Esophagus muscularis mucosa (tissue), 4 donors: ENCODE measurements at regions not wholly inside any gene's neighbourhood (a gene's known extent, or its start where the extent isn't known, plus 50 kb on each side); places are given as distances from the start of the nearest gene placed in this dataset.

ENCODE experiments used
- DNase-seq: peaks from one replicate; pipeline ENCODE4 v3.0.0-alpha.2; 2017; ENCODE audit errors: extremely low spot score
- H3K27ac ChIP-seq, 4 donors: fragments of 200-600 bp; sonication (generic); replicated peaks in 1 of 4; 1 replicate in 3 of 4; 2 replicates in 1 of 4; pipeline ENCODE4 v1.5.1; 2016 to 2019; ENCODE audit warnings: mild to moderate bottlenecking in 1 of 4
- H3K27me3 ChIP-seq, 4 donors: fragments of 200-600 bp; sonication (generic); one replicate each; pipeline versions ENCODE4 v1.5.1 to v1.6.0; 2016 to 2019
- H3K36me3 ChIP-seq, 4 donors: fragments of 200-600 bp; sonication (generic); one replicate each; pipeline ENCODE4 v1.5.1; 2016 to 2019
- H3K4me1 ChIP-seq, 4 donors: fragments of 200-600 bp; sonication (generic); one replicate each; pipeline ENCODE4 v1.5.1; 2016 to 2019
- H3K4me3 ChIP-seq, 4 donors: fragments of 200-600 bp; sonication (generic); 1 replicate in 2 of 4; 2 replicates in 2 of 4; pipeline ENCODE4 v1.5.1; 2016 to 2019; ENCODE audit warnings: mild to moderate bottlenecking in 4 of 4, moderate library complexity in 1 of 4
- H3K9me3 ChIP-seq, 4 donors: fragments of 200-600 bp; sonication (generic); 1 replicate in 3 of 4; 2 replicates in 1 of 4; pipeline ENCODE4 v1.5.1; 2016 to 2019
- EP300 ChIP-seq: sonication (generic); formaldehyde crosslinking; IDR thresholded peaks from one replicate; pipeline ENCODE4 v1.6.1; 2017; ENCODE audit warnings: antibody characterized with exemption
- POLR2A ChIP-seq: fragments of 450-650 bp; IDR thresholded peaks from one replicate; pipeline ENCODE4 v1.6.1; 2017; ENCODE audit warnings: antibody characterized with exemption, moderate library complexity, mild to moderate bottlenecking, low read depth
- POLR2AphosphoS5 ChIP-seq, 2 donors: sonication (generic); formaldehyde crosslinking; IDR thresholded peaks; one replicate each; pipeline ENCODE4 v1.6.1; 2017; ENCODE audit warnings: antibody characterized with exemption in 2 of 2
- WGBS: methylation state at CpG from one replicate; pipeline ENCODE4 v1.1.5; 2018; 5-methylcytosine and 5-hydroxymethylcytosine counted together
- intact Hi-C: fragments of 100-400 bp; cut with DNase I; formaldehyde crosslinking; loops from one replicate; pipeline ENCODE4 v1.15.1; 2023
- TF ChIP-seq, protein P1 (sequence below), 3 experiments: fragments of 200-600 bp in 2 of 3; fragments of 450-650 bp in 1 of 3; sonication (generic) in 2 of 3; IDR thresholded peaks; one replicate each; pipeline ENCODE4 v1.5.1; 2017 to 2019; ENCODE audit warnings: antibody characterized with exemption in 3 of 3, mild to moderate bottlenecking in 2 of 3, moderate library complexity in 1 of 3

DNA sequence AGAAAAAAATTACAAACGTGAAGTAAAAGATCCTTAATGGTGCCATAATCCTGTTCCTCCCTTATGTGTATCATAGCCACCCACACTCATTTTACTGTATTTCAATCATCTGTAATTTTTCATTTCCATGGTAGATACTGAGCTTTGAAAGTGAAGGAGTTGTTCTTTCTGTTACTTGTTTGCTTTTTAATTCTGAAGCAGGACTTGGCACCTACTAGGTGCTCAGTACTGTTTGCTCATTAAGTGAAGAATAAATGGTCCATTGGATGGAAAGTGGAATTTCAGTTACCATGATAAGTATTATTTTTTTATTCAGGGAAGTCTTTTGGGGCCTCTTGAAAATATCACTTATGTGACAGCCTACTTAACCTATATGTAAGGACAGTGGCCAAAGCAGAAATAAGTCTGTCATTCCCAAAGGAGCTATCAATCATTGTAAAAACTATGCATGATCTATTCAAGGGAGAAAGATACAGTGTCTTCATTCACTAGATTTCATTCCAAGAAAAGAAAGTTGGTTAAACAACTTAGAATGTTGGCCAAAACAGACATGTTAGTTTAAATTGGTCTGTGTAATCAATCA lies 1244.4 kb upstream of the SEL1L start:
- Histone ChIP-seq H3K9me3 (no peaks in the 10 kb centered on the region), H3K27ac (no peak overlapping the region), H3K27me3 (no peaks in the 10 kb centered on the region), H3K4me1 (no peaks in the 10 kb centered on the region), H3K36me3 (no peaks in the 10 kb centered on the region), H3K4me3 (no peak overlapping the region)
- TF ChIP-seq POLR2AphosphoS5 (IDR thresholded peaks at IDR 0.05) (no peak), POLR2A (no peak), EP300 (no peak)
- TF ChIP-seq, protein P1, sequence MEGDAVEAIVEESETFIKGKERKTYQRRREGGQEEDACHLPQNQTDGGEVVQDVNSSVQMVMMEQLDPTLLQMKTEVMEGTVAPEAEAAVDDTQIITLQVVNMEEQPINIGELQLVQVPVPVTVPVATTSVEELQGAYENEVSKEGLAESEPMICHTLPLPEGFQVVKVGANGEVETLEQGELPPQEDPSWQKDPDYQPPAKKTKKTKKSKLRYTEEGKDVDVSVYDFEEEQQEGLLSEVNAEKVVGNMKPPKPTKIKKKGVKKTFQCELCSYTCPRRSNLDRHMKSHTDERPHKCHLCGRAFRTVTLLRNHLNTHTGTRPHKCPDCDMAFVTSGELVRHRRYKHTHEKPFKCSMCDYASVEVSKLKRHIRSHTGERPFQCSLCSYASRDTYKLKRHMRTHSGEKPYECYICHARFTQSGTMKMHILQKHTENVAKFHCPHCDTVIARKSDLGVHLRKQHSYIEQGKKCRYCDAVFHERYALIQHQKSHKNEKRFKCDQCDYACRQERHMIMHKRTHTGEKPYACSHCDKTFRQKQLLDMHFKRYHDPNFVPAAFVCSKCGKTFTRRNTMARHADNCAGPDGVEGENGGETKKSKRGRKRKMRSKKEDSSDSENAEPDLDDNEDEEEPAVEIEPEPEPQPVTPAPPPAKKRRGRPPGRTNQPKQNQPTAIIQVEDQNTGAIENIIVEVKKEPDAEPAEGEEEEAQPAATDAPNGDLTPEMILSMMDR (IDR thresholded peaks at IDR 0.05), result no peak
- DNase-seq, result no peak
- WGBS, result 33% methylated on average over 1 of the region's 1 CpG
- intact Hi-C loops, result no loop called here

DNA sequence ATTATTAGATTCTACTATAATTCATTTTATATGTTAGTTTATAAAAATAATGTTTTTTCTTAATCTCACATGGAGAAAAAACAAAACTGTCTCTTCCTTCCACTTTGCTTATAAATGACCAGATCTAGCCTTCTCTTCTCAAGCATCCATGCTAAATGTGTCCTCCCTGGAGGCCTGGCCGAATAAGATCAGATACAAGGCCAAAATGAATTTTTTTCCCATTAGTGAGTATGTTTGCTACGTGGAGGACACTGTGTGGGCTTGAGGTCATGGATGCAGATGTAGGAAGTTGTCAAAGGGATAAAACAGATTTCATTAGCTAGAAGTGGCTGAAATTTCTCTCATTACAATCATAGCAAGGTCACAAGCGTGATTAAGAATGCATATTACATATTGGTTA lies 1244.9 kb upstream of the SEL1L start:
- TF ChIP-seq POLR2AphosphoS5 (IDR thresholded peaks at IDR 0.05), result no peak
- TF ChIP-seq, protein P1 (IDR thresholded peaks at IDR 0.05), result no peak
- TF ChIP-seq EP300, result no peak
- TF ChIP-seq POLR2A, result no peak
- Histone ChIP-seq H3K9me3 (no peaks in the 10 kb centered on the region), H3K27me3 (no peaks in the 10 kb centered on the region), H3K4me3 (no peak overlapping the region), H3K27ac (no peak overlapping the region), H3K4me1 (no peaks in the 10 kb centered on the region), H3K36me3 (no peaks in the 10 kb centered on the region)
- intact Hi-C loops, result no loop called here
- DNase-seq, result no peak
- WGBS, result 66% methylated on average over 3 of the region's 3 CpGs

DNA sequence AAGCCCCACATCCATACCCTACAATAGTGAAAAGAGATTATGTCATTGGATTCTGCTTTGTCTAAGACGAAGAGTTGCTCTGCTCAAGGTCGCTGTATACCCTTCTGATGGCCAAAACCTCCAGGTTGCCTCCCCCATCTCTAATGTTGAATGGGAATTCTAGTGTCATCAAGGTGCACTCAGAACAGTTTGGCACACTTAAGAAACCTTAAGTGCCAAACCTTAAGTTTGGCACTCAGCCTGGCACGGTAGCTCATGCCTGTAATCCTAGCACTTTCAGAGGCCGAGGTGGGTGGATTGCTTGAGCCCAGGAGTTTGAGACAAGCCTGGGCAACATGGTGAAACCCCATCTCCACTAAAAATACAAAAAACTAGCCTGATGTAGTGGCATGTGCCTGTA lies 1245.6 kb upstream of the SEL1L start:
- TF ChIP-seq EP300 (no peak), POLR2AphosphoS5 (IDR thresholded peaks at IDR 0.05) (no peak), POLR2A (no peak)
- TF ChIP-seq, protein P1 (IDR thresholded peaks at IDR 0.05), result no peak
- Histone ChIP-seq H3K9me3 (no peaks in the 10 kb centered on the region), H3K36me3 (no peaks in the 10 kb centered on the region), H3K27ac (no peak overlapping the region), H3K4me1 (no peaks in the 10 kb centered on the region), H3K27me3 (no peaks in the 10 kb centered on the region), H3K4me3 (no peak overlapping the region)
- intact Hi-C loops, result no loop called here
- WGBS, result 58% methylated on average over 4 of the region's 4 CpGs
- DNase-seq, result no peak

- no peaks in the 10 kb centered on the region for H3K4me1 ChIP-seq
- intact Hi-C loops, result no loop called here
- no peak overlapping the region for H3K27ac ChIP-seq
- no peak overlapping the region for H3K4me3 ChIP-seq
- TF ChIP-seq POLR2AphosphoS5 (IDR thresholded peaks at IDR 0.05), result no peak
- TF ChIP-seq POLR2A, result no peak
- TF ChIP-seq, protein P1 (IDR thresholded peaks at IDR 0.05), result no peak
- no peak for TF ChIP-seq EP300
- H3K9me3 ChIP-seq, result no peaks in the 10 kb centered on the region
- 29% methylated on average over 1 of the region's 1 CpG for WGBS
- no peak for DNase-seq
- no peaks in the 10 kb centered on the region for H3K36me3 ChIP-seq
- H3K27me3 ChIP-seq, result no peaks in the 10 kb centered on the region
Measured at GRCh38 chr14:82785756-82786482, 1252.3 kb upstream of the SEL1L start.
